GM12873 (cell line): ENCODE measurements at regions not wholly inside any gene's neighbourhood (a gene's known extent, or its start where the extent isn't known, plus 50 kb on each side); places are given as distances from the start of the nearest gene placed in this dataset.

Source experiments
- CTCF ChIP-seq: IDR thresholded peaks from 2 replicates; pipeline ENCODE4 v1.5.1; 2012; ENCODE audit warnings: low read depth, mild to moderate bottlenecking, moderate library complexity, low read length, control low read depth; ENCODE audit not compliant: insufficient read depth; ENCODE audit errors: missing control alignments

- no peak for TF ChIP-seq CTCF
These were observed 51.7 kb upstream of the AJAP1 start for GRCh38 chr1:4602462-4603294.

GRCh38 chr1:4603295-4604110 is 50.9 kb upstream of the AJAP1 start:
- TF ChIP-seq CTCF = no peak
